GM10266 (cell line): ENCODE measurements at regions not wholly inside any gene's neighbourhood (a gene's known extent, or its start where the extent isn't known, plus 50 kb on each side); places are given as distances from the start of the nearest gene placed in this dataset.

Experiments
- DNase-seq: peaks from one replicate; pipeline ENCODE4 v3.0.0; 2012; ENCODE audit errors: extremely low spot score
- TF ChIP-seq, protein P1 (sequence below): IDR thresholded peaks from 2 replicates; pipeline ENCODE4 v1.5.1; 2012; ENCODE audit warnings: mild to moderate bottlenecking, low read depth; ENCODE audit not compliant: control insufficient read depth, insufficient read depth; ENCODE audit errors: missing control alignments

DNA sequence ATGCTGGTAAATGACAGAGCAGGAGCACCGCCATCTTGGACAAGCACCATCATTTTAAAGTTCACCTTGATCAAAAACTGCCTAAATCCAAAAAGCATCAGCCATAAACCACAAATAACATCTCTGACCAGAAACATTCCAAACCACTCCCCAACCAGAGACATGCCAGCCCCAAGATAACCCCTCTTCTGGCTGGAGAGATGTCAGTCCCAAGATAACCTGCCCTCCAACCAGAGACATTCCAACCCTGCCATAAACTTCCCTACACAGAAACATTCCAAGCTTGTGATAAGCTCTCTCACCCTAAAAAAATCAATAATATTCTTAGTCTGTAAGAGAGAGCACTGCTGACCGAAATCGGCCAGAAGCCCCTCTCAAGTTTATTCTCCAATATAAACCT lies 659.3 kb downstream of the XPNPEP1 start:
- TF ChIP-seq, protein P1, sequence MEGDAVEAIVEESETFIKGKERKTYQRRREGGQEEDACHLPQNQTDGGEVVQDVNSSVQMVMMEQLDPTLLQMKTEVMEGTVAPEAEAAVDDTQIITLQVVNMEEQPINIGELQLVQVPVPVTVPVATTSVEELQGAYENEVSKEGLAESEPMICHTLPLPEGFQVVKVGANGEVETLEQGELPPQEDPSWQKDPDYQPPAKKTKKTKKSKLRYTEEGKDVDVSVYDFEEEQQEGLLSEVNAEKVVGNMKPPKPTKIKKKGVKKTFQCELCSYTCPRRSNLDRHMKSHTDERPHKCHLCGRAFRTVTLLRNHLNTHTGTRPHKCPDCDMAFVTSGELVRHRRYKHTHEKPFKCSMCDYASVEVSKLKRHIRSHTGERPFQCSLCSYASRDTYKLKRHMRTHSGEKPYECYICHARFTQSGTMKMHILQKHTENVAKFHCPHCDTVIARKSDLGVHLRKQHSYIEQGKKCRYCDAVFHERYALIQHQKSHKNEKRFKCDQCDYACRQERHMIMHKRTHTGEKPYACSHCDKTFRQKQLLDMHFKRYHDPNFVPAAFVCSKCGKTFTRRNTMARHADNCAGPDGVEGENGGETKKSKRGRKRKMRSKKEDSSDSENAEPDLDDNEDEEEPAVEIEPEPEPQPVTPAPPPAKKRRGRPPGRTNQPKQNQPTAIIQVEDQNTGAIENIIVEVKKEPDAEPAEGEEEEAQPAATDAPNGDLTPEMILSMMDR, result no peak
- DNase-seq, result no peak

DNA sequence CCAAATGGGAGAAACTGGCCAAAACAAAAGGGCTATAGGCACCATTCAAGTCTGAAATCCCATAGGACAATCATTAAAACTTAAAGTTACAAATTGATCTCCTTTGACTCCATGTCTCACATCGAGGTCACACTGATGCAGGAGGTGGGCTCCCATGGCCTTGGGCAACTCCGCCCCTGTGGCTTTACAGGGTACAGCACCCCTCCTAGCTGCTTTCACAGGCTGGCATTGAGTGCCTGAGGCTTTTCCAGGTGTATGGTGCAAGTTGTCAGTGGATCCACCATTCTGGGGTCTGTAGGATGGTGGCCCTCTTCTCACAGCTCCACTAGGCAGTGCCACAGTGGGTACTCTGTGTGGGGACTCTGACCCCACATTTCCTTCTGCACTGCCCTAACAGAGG lies 662.1 kb downstream of the XPNPEP1 start:
- no peak for DNase-seq
- TF ChIP-seq, protein P1, result no peak

DNA sequence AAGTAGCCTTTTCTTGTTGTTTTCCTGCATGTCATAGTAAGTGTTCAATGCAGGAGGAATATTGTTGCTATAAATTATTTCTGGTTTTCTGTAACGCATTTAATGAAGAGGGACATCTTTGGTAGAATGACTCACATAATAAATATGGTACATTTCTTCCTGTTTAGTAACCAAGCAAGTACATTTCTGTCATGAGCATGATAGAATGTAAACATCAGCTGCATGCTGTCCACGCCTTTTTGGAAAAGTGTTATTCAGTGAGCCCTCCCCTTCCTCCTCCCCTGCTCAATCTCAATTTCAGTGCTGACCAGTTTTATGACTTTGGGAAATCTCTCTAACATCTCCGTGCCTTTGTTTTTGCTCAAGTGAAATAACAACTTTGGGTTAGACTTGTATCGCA lies 664.0 kb downstream of the XPNPEP1 start:
- no peak for DNase-seq
- TF ChIP-seq, protein P1, result no peak

DNA sequence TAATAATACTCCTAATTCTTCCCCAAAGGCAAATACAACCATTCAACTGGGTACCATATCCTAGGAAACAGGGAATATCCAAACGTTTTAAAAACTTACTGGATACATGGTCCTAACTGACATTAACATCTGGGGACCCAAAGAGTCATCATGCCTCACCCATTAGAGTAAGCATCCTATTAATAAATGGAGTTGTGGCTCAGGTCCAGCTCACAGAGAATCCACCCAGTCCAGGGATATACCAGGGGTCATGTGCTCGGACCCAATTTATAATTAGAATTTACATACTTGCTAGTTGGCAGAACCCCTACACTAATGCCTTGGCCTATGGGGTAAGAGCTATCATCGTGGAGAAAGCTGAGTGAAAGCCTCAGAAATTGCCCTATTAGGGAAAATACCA lies 670.0 kb downstream of the XPNPEP1 start:
- DNase-seq, result no peak
- TF ChIP-seq, protein P1, result no peak

DNA sequence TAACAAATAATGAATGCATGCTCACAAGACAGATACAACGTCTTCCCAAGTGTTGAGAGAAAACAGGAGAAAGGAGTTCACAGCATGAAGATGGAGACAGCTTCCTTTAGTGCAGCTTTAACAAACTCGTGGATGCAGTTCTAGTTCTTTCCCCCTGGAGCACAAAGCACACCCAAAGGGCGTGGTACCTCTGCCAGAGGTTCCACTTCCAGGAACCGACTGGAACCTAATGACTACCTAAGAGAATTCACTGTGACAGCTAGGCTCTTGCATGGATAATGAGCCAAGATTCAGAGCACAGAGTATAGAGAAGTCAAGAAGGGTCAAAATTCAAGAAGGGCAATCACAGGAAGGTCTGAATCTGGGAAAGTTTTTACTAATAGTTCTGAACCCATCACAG lies 673.2 kb downstream of the XPNPEP1 start:
- TF ChIP-seq, protein P1, result no peak
- DNase-seq, result no peak

DNA sequence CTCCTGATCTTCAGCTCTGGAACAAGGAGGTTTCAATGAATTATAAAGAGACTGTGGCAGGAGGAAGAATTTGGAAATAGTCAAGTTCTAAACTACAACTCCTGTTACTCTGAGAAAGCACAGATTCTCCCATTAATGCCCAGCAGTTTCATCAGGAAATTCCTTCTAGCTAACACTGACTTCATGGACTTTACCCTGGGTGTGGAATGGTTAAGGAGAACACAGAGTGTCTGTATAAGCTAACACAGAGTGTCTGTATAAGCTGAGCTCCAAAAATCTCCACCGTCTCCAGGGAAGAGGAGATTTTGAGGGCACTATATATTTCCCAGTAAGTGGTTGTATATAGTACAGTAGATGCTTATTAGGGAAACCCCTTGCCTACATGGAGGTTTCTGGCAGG lies 675.5 kb downstream of the XPNPEP1 start:
- TF ChIP-seq, protein P1, result no peak
- DNase-seq, result no peak

DNA sequence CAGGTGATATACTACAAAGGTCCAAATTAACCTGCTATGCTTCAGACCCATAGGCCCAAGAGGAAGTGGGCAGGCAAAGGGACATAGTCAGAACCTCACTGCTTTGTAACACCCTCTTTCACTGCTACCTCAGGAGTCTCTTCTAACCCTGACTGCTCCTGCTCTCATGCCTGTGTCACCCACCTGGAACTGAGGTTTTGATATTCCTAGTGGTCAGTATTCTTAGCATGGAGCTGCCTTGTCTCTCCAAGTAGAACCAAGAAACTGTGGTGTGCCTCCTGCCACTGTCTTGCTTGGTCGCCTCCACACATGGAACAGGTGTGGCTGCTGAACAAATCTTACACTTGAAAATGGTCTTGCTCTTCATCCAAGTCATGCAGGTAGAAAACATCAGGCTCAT lies 677.5 kb downstream of the XPNPEP1 start:
- TF ChIP-seq, protein P1, result no peak
- DNase-seq, result no peak
